ENCODE measurements at regions not wholly inside any gene's neighbourhood (a gene's known extent, or its start where the extent isn't known, plus 50 kb on each side); places are given as distances from the start of the nearest gene placed in this dataset.

GRCh38 chr9:12065050-12065449 is 628.1 kb upstream of the TYRP1 start:
- Mint-ChIP-seq H3K4me1 (peaks cover 11% of the 10 kb centered on the region), H3K27ac (peak overlapping the region; percentile 59), H3K27me3 (ENCODE audit: low read depth, poor library complexity) (no peaks in the 10 kb centered on the region), H3K4me3 (no peak overlapping the region), H3K9me3 (no peaks in the 10 kb centered on the region), H3K36me3 (ENCODE audit: low read depth) (no peaks in the 10 kb centered on the region)
- DNase-seq, result no peak
- no peak for TF ChIP-seq CTCF (IDR thresholded peaks at IDR 0.05)

- peaks cover 8% of the 10 kb centered on the region for H3K4me1 Mint-ChIP-seq
- no peaks in the 10 kb centered on the region for H3K9me3 Mint-ChIP-seq
- TF ChIP-seq CTCF (IDR thresholded peaks at IDR 0.05), result no peak
- DNase-seq, result no peak
- no peak overlapping the region for H3K4me3 Mint-ChIP-seq
- no peaks in the 10 kb centered on the region for H3K27me3 Mint-ChIP-seq (ENCODE audit: low read depth, poor library complexity)
- H3K36me3 Mint-ChIP-seq (ENCODE audit: low read depth), result no peaks in the 10 kb centered on the region
- peak overlapping the region; percentile 65 for H3K27ac Mint-ChIP-seq
Measured at GRCh38 chr9:12065686-12066085, 627.5 kb upstream of the TYRP1 start.

GRCh38 chr9:12066455-12067035 is 626.6 kb upstream of the TYRP1 start:
- no peak overlapping the region for H3K4me3 Mint-ChIP-seq
- H3K9me3 Mint-ChIP-seq, result no peaks in the 10 kb centered on the region
- peaks cover 8% of the 10 kb centered on the region for H3K4me1 Mint-ChIP-seq
- H3K27me3 Mint-ChIP-seq (ENCODE audit: low read depth, poor library complexity), result no peaks in the 10 kb centered on the region
- no peak for TF ChIP-seq CTCF (IDR thresholded peaks at IDR 0.05)
- H3K36me3 Mint-ChIP-seq (ENCODE audit: low read depth), result no peaks in the 10 kb centered on the region
- H3K27ac Mint-ChIP-seq, result no peak overlapping the region
- no peak for DNase-seq

GRCh38 chr9:12069366-12069765 is 623.8 kb upstream of the TYRP1 start:
- no peak for TF ChIP-seq CTCF (IDR thresholded peaks at IDR 0.05)
- DNase-seq, result no peak
- Mint-ChIP-seq H3K4me1 (peaks cover 3% of the 10 kb centered on the region), H3K36me3 (ENCODE audit: low read depth) (no peaks in the 10 kb centered on the region), H3K27ac (no peak overlapping the region), H3K27me3 (ENCODE audit: low read depth, poor library complexity) (no peaks in the 10 kb centered on the region), H3K4me3 (no peak overlapping the region), H3K9me3 (peaks cover 5% of the 10 kb centered on the region)

DNA sequence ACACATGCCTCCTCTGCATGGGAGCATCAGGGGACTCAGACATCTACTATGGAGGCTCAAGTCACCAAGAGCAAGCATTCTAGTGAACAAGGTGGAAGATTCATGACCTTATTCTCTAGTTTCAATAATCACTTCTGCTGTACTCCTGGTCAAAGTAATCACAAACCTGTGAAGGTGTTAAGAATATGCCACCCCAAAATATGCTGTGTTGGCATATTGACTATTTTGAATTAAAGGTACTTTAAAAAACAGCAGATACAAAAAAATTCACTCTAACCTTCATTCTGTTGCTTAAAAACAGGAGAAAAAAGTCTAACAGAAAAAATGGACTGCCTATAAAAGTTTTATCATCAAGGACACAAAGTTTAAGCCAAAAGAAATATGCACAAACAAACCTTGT is 607.8 kb upstream of the TYRP1 start:
- H3K27me3 Mint-ChIP-seq (ENCODE audit: low read depth, poor library complexity), result peaks cover 5% of the 10 kb centered on the region
- TF ChIP-seq CTCF (IDR thresholded peaks at IDR 0.05), result no peak
- no peaks in the 10 kb centered on the region for H3K4me1 Mint-ChIP-seq
- no peak for DNase-seq
- H3K36me3 Mint-ChIP-seq (ENCODE audit: low read depth), result no peaks in the 10 kb centered on the region
- H3K4me3 Mint-ChIP-seq, result no peak overlapping the region
- H3K27ac Mint-ChIP-seq, result no peak overlapping the region
- no peaks in the 10 kb centered on the region for H3K9me3 Mint-ChIP-seq

- Mint-ChIP-seq H3K9me3 (no peaks in the 10 kb centered on the region), H3K36me3 (ENCODE audit: low read depth) (no peaks in the 10 kb centered on the region), H3K27me3 (ENCODE audit: low read depth, poor library complexity) (no peaks in the 10 kb centered on the region), H3K4me3 (no peak overlapping the region), H3K4me1 (peaks cover 10% of the 10 kb centered on the region), H3K27ac (no peak overlapping the region)
- DNase-seq, result no peak
- TF ChIP-seq CTCF (IDR thresholded peaks at IDR 0.05), result no peak
Measured at GRCh38 chr9:12091865-12092527, 601.2 kb upstream of the TYRP1 start.
